ENCODE measurements at regions not wholly inside any gene's neighbourhood (a gene's known extent, or its start where the extent isn't known, plus 50 kb on each side); places are given as distances from the start of the nearest gene placed in this dataset. TPM values are rescaled to one million over a fixed set of nuclear protein-coding genes. Genes with fewer than 3 reads are reported as not detected.
"Not testable (repeated sequence)": the region's sequence is repeated elsewhere in the genome, so short reads cannot be mapped to it uniquely, and the experiment has no call there.

DNA sequence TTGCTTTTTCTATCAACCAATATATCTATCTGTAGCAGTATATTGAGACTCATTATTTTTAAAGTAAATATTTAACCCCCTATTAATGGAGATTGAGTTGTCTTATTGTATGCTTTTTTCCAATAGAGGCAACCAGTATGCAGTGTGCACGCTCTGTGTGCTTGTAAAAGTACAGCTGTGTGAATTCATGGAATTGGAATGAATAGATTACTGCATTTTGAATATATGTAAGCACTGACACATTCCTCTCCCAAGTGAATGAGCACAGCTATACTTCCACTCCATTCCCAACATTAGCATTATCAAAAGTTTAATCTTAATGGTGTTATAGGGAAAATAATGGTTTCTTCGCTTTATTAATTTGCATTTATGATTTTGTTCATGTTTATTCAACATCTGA lies 81.6 kb upstream of the HSFY2 start:
- H3K9ac ChIP-seq (ENCODE audit: low read depth in 1 of 2, low read length in 2 of 2); DNase-seq (ENCODE audit: low spot score); H3K9me3 ChIP-seq (ENCODE audit: control insufficient read depth in 4 of 4, low read length in 3 of 4); H3K4me1 ChIP-seq (ENCODE audit: control insufficient read depth in 4 of 4, insufficient read depth in 4 of 4, low read length in 3 of 4); H3K36me3 ChIP-seq (ENCODE audit: control insufficient read depth in 4 of 4, insufficient read depth in 3 of 4, low read depth in 1 of 4, low read length in 3 of 4); H3K27ac ChIP-seq (ENCODE audit: low read depth in 1 of 2, low read length in 2 of 2); H3K27me3 ChIP-seq (ENCODE audit: control insufficient read depth in 4 of 4, insufficient read depth in 4 of 4, low read length in 3 of 4); H3K4me3 ChIP-seq (ENCODE audit: low read depth in 1 of 3, low read length in 3 of 3): not testable (repeated sequence)
- no CpG with 5 or more reads among the region's 2 CpGs for WGBS

DNA sequence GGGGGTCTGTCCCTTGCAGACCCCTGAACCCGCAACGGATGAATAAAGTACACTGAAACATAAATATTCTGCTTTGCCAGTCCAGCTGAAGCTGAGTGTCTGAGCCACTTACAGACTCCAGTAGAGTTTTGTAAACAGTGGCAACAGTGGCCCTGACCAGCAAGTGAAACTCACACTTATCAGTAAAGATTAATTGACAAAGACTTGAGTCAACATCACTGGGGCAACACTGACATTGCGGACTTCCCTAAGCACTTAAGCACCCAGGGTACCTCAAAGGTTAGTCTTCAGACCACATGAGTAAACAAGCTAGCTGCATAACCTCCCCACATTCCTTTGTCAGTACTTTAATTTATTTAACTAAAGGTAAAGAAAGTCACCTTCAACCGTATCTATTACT lies 79.8 kb upstream of the HSFY2 start:
- no CpG with 5 or more reads among the region's 4 CpGs for WGBS

DNA sequence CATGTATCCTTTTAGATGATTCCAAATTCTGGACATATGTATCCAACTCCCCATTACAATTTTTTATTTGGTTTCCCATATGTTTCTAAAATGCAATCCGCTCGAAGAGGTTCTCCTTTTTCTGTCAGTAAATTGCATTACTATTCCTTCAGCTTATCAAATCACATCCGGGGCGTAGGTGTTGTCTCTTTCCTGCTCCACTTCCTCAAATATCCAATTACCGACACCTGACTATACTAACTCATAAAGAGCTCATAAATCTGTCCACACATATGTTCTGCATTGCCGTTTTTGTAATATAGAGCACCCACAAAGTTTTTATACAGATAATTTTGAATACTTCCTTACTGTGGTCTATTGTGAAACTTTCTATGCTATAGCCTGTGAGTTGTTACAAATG lies 63.1 kb upstream of the HSFY2 start:
- no CpG with 5 or more reads among the region's 6 CpGs for WGBS

More for the DNA sequence above, 79.8 kb upstream of the HSFY2 start:
- DNase-seq (ENCODE audit: low spot score); H3K36me3 ChIP-seq (ENCODE audit: control insufficient read depth in 4 of 4, insufficient read depth in 3 of 4, low read depth in 1 of 4, low read length in 3 of 4); H3K9me3 ChIP-seq (ENCODE audit: control insufficient read depth in 4 of 4, low read length in 3 of 4); H3K27me3 ChIP-seq (ENCODE audit: control insufficient read depth in 4 of 4, insufficient read depth in 4 of 4, low read length in 3 of 4); H3K9ac ChIP-seq (ENCODE audit: low read depth in 1 of 2, low read length in 2 of 2); H3K27ac ChIP-seq (ENCODE audit: low read depth in 1 of 2, low read length in 2 of 2); H3K4me3 ChIP-seq (ENCODE audit: low read depth in 1 of 3, low read length in 3 of 3); H3K4me1 ChIP-seq (ENCODE audit: control insufficient read depth in 4 of 4, insufficient read depth in 4 of 4, low read length in 3 of 4): not testable (repeated sequence)

More for the DNA sequence above, 63.1 kb upstream of the HSFY2 start:
- not testable (repeated sequence) for H3K9ac ChIP-seq (ENCODE audit: low read depth in 1 of 2, low read length in 2 of 2); H3K27ac ChIP-seq (ENCODE audit: low read depth in 1 of 2, low read length in 2 of 2); H3K4me1 ChIP-seq (ENCODE audit: control insufficient read depth in 4 of 4, insufficient read depth in 4 of 4, low read length in 3 of 4); H3K36me3 ChIP-seq (ENCODE audit: control insufficient read depth in 4 of 4, insufficient read depth in 3 of 4, low read depth in 1 of 4, low read length in 3 of 4); H3K4me3 ChIP-seq (ENCODE audit: low read depth in 1 of 3, low read length in 3 of 3); DNase-seq (ENCODE audit: low spot score); H3K27me3 ChIP-seq (ENCODE audit: control insufficient read depth in 4 of 4, insufficient read depth in 4 of 4, low read length in 3 of 4); H3K9me3 ChIP-seq (ENCODE audit: control insufficient read depth in 4 of 4, low read length in 3 of 4)

Small RNAs in the stretch of these regions (small RNA-seq; reads per million reads assigned to genes)
- gene CD24P4, result not detected
- not detected for gene MTCYBP2
- not detected for gene RNU6-255P

Data from liver (tissue), 7 donors.